Adrenal gland (tissue), 5 donors: ENCODE measurements at regions not wholly inside any gene's neighbourhood (a gene's known extent, or its start where the extent isn't known, plus 50 kb on each side); places are given as distances from the start of the nearest gene placed in this dataset.

Experiments used
- CTCF ChIP-seq, 6 experiments: fragments of 450-650 bp in 4 of 6; fragments of 200-600 bp in 2 of 6; sonication (generic) in 1 of 6; IDR thresholded peaks; 1 replicate in 5 of 6; 2 replicates in 1 of 6; pipeline versions ENCODE4 v1.5.1 to v1.8.0; 2016 to 2021; ENCODE audit warnings: antibody characterized with exemption in 6 of 6, mild to moderate bottlenecking in 2 of 6, moderate library complexity in 1 of 6
- POLR2A ChIP-seq, 2 donors: fragments of 450-650 bp; IDR thresholded peaks; one replicate each; pipeline ENCODE4 v1.6.1; 2017; ENCODE audit warnings: antibody characterized with exemption in 2 of 2, mild to moderate bottlenecking in 2 of 2, moderate library complexity in 1 of 2
- donor health status: DM: no; HTN: no; CAD: no.

DNA sequence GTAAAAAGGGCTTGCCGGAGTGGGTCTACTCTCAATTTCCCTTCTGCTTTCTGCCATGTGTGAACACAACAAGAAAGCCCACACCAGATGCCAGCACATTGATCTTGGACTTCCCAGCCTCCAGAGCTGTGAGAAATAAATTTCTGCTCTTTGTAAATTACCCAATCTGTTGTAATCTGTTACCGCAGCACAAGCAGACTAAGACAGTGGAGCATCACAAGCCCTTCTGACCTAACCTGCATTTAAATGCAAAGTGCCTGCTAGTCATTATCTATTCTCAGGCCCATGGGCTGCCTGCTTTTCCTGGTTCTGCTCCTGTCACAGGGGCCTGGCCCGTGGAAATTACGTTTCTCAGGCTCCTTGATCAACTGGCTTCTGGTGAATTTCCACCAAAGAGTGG is 199.3 kb upstream of the AUTS2 start:
- no peak for TF ChIP-seq CTCF (IDR thresholded peaks at IDR 0.05)
- no peak for TF ChIP-seq POLR2A (IDR thresholded peaks at IDR 0.05)
